Fibroblast of upper back skin (primary cell): ENCODE measurements at regions not wholly inside any gene's neighbourhood (a gene's known extent, or its start where the extent isn't known, plus 50 kb on each side); places are given as distances from the start of the nearest gene placed in this dataset.
A peak's percentile ranks its signal among the peaks of the same experiment; 100 is the strongest.
"Not testable (repeated sequence)": the region's sequence is repeated elsewhere in the genome, so short reads cannot be mapped to it uniquely, and the experiment has no call there.

ENCODE experiments used
- DNase-seq: peaks from one replicate; pipeline ENCODE4 v3.0.0-alpha.2; 2013

DNA sequence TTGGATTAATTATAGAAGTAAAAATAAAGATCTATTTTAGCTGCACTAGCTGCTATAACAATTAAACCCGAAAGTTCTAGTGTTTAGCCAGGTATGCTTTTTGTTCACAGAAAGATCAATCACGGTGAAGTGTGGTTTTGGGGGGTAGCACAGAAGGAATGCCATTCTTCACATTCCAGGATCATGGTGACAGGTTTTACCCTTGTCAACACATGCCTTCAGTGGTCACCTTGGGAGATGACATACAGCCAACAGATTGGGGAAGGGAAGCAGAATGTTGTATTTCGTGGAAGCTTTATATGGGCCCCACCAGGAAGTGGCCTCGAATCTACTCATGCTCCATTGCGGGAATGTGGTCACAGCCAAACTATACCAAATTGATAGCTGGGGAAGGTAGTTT lies 753.6 kb downstream of the RAPGEF2 start:
- DNase-seq = peak; percentile 52

GRCh38 chr4:159859656-159860148 lies 756.8 kb downstream of the RAPGEF2 start:
- no peak for DNase-seq

GRCh38 chr4:159860945-159861344 lies 758.1 kb downstream of the RAPGEF2 start:
- no peak for DNase-seq

DNA sequence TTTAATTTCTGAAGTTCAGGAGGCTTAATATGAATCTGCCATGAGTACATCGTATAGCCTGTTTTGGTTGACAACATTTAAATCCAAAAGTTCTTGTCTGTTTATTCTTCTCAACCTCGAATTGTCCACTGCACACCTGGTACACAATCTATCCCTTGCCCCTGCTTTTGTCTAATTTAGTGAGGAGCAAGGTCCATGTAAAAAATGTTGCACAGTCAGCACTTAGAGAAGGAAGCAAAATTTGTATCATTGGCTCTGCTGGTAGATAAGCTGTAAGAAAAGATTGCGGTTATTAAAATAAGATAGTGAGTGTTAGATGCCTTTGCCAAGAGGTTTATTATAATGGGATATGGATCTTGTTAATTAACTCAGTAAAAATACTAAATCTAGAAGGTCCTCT lies 761.5 kb downstream of the RAPGEF2 start:
- no peak for DNase-seq

DNA sequence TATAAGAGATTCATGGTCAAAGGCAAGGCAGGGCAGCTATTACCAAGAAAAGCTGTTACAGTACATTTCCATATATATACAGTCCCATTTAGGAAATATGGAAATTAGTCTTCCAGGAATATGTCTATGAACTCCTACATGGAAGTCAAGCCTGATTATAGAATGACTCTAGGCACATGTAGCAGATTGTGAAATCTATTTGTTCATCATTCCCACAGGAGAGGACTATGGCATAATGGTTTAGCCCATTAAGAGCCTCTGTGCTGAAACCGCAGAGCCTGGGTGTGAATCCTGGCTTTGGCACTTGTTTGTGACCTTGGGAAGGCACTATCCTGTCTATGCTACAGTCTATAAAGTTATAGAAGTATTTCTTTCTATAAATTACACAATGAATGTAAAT lies 764.8 kb downstream of the RAPGEF2 start:
- DNase-seq = no peak

DNA sequence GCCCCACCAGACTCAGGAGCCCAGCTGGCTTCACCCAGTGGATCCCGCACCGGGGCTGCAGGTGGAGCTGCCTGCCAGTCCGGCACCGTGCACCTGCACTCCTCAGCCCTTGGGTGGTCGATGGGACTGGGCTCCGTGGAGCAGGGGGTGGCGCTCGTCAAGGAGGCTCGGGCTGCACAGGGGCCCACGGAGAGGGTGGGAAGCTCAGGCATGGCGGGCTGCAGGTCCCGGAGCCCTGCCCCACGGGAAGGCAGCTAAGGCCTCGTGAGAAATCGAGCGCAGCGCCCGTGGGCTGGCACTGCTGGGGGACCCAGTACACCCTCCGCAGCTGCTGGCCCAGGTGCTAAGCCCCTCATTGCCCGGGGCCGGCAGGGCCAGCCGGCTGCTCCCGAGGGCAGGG lies 766.1 kb downstream of the RAPGEF2 start:
- not testable (repeated sequence) for DNase-seq

DNA sequence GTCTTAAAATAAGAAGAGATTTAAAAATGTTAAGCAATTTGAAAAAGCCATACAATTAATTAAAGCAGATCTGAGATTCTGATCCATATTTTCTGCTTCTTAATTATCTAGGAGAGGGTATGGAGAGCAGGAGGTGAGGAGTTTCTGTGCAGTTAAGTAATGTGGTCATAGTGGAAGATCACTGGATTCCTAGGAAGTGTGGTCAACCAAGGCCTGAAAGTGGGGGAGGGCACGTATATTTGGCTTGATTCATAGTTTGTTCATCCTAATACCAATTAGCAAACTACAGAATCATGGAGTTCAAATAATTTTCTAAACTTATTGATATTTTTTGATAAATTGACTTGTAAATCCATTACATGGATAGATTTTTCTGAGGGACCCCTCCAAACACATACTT lies 768.3 kb downstream of the RAPGEF2 start:
- DNase-seq = peak; percentile 38

DNA sequence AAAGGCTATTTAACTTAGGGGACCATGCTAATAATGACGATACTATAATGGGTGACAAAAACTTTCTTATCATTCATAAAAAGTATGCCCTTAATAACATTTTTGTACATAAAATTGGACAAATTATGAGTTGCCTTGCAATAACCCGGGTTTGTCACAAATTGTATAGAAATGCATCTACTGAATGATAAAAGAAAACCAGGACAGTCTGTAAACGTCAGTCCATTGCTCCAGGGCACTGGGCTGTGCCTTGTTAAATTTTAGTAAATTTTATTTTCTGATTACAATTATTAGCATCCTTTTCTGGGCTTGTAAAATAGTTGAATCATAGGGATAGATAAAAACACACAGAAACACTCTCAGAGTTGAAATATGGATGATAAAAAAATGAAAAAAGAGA lies 778.3 kb downstream of the RAPGEF2 start:
- no peak for DNase-seq

GRCh38 chr4:159884989-159885388 lies 782.1 kb downstream of the RAPGEF2 start:
- DNase-seq = no peak

GRCh38 chr4:159899596-159899995 lies 796.7 kb downstream of the RAPGEF2 start:
- no peak for DNase-seq

DNA sequence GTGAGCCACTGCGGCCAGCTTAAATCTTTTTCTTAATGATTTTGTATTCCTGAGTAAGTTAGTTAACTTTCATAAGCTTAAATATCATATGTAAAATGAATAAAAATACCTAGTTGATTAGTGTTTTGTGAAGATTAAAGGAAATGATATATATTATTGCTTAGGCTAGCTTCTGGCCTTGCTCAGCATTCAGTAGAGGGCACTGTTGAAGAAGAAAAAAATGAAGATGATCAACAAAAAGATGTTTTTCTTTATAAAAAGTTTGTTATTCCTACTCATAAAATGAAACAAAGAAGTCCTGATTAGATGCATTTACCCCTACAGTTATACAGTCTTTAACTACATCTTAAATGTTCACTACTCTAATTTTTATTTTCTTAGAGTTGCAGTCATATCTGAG lies 797.7 kb downstream of the RAPGEF2 start:
- no peak for DNase-seq

DNA sequence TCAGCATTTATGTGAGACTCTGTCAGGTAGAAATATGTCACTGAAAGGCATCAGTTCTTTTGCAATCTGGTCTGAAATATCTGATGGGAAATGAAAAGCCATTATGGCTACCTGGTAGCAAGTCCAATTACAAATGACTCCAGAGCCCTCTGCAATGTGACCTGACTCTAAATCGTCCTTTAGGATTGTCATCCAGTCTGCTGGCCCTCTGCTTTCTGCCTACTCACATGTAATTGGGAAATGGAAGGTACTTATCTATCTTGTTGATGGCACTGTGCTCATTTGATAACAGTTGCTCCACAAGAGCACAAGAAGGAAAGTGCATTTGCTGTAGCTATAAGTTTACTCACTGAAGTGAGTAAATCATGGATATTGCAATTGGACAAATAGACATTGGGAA lies 799.8 kb downstream of the RAPGEF2 start:
- DNase-seq = no peak

DNA sequence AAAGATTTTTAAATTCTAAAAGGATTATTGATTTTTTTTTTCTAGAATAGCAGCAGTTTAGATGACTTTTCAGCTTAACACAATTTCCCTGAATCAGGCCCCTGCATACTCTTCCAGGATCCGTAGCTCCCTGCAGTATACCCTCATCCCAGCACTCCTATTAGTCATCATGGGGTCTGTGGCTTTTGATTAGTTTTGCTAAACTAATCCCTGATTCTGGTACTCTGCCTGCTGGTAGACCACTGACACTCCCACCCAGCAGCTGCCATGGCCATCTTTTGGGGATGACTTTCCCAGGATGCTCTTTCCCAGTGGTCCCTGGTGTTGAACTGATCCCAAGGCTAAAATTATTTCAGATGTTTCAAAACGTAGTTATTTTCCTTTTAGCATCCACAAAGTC lies 802.0 kb downstream of the RAPGEF2 start:
- DNase-seq = no peak

- no peak for DNase-seq
Measured at GRCh38 chr4:159906051-159906450, 803.2 kb downstream of the RAPGEF2 start.

GRCh38 chr4:159906517-159906916 lies 803.6 kb downstream of the RAPGEF2 start:
- DNase-seq = no peak

- DNase-seq = no peak
Measured at GRCh38 chr4:159910721-159911120, 807.8 kb downstream of the RAPGEF2 start.

GRCh38 chr4:159922119-159922518 lies 819.2 kb downstream of the RAPGEF2 start:
- DNase-seq = no peak

- DNase-seq = no peak
Measured at GRCh38 chr4:159925770-159926169, 822.9 kb downstream of the RAPGEF2 start.

DNA sequence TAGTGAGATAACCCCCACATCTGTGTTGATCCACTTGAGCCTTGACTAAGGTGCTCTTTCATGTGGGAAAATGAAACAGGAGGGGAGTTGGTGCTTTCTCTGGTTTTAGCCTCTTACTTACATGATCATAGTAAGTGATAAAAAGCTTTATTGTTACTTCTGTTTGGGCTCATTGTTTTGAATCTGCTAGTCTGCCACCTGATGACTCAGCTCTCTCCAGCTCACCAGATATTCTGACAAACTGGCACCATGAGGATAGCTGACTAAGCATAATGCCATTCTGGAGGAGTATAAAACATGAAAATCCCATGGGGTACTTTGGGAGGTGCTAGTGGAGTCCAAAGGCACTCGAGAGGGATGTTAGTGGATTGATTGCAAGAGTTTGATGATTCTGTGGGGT lies 824.0 kb downstream of the RAPGEF2 start:
- DNase-seq = no peak

GRCh38 chr4:159927781-159928180 lies 824.9 kb downstream of the RAPGEF2 start:
- DNase-seq = no peak

DNA sequence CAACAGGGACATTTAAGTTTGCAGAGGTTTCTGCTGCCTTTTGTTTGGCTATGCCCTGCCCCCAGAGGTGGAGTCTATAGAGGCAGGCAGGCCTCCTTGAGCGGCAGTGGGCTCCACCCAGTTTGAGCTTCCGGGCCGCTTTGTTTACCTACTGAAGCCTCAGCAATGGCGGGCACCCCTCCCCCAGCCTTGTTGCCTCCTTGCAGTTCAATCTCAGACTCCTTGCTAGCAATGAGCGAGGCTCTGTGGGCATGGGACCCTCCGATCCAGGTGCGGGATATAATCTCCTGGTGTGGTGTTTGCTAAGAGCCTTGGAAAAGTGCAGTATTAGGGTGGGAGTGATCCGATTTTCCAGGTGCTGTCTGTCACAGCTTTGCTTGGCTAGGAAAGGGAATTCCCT lies 831.7 kb downstream of the RAPGEF2 start:
- not testable (repeated sequence) for DNase-seq

GRCh38 chr4:159937595-159937994 lies 834.7 kb downstream of the RAPGEF2 start:
- DNase-seq = no peak

DNA sequence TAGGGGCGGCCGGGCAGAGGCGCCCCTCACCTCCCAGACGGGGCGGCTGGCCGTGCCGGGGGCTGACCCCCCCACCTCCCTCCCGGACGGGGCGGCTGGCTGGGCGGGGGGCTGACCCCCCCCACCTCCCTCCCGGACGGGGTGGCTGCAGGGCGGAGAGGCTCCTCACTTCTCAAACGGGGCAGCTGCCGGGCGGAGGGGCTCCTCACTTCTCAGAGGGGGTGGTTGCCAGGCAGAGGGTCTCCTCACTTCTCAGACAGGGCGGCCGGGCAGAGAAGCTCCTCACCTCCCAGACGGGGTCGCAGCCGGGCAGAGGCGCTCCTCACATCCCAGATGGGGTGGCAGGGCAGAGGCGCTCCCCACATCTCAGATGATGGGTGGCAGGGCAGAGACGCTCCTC lies 836.8 kb downstream of the RAPGEF2 start:
- DNase-seq = not testable (repeated sequence)

DNA sequence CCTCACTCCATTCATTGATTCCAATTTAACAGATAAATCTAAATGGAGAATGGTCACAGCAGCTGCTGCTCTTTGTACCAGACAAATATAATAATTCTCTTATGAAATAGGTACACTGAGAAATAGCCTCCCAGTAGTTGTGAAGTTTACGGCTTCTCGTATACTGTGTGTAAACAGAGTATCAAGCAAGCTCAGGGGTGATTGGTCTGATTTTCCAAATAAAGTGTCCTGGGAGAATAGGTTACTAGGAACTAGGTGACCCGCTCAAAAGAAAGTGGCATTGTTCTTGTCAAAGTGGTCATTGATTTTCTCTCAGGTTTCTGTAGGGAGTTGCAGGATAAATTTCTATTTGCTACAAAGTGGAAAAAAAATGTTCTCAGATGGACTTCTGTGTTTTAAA lies 838.2 kb downstream of the RAPGEF2 start:
- no peak for DNase-seq

DNA sequence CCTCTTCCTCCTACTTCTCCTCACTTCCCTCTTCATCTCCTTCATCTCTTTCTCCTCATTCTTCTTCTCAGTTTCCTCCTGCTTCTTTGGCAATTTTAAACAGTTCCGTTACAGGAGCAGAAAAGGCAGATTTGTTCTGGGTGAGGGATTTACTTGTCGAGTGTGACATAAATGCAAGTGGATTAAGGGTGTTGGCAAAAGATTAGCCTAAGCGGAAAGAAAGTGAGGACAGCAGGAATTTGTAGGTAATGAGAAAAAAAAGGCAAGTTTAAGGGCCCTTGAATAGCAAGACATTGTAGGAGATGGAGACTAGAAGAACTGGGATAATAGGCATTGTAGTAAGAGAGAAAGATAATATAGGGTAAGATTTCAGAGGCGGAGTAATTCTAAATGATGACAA lies 841.6 kb downstream of the RAPGEF2 start:
- no peak for DNase-seq
